ENCODE measurements at regions not wholly inside any gene's neighbourhood (a gene's known extent, or its start where the extent isn't known, plus 50 kb on each side); places are given as distances from the start of the nearest gene placed in this dataset.

GRCh38 chrX:13103914-13104274 is 59.5 kb upstream of the FAM9C start:
- no peak for DNase-seq (ENCODE audit: low read depth in 2 of 2)

- no peak for DNase-seq (ENCODE audit: low read depth in 2 of 2)
These were observed 58.9 kb upstream of the FAM9C start for GRCh38 chrX:13103188-13103913.

GRCh38 chrX:13102636-13103035 is 58.2 kb upstream of the FAM9C start:
- no peak for DNase-seq (ENCODE audit: low read depth in 2 of 2)

GRCh38 chrX:13101441-13102139 is 57.2 kb upstream of the FAM9C start:
- no peak for DNase-seq (ENCODE audit: low read depth in 2 of 2)

- DNase-seq (ENCODE audit: low read depth in 2 of 2) = no peak
These were observed 54.7 kb upstream of the FAM9C start for GRCh38 chrX:13099121-13099520.

GRCh38 chrX:13096728-13097127 is 52.3 kb upstream of the FAM9C start:
- DNase-seq (ENCODE audit: low read depth in 2 of 2) = no peak

GRCh38 chrX:13094828-13095341 is 50.5 kb upstream of the FAM9C start:
- DNase-seq (ENCODE audit: low read depth in 2 of 2) = no peak

GRCh38 chrX:13094374-13094773 is 50.0 kb upstream of the FAM9C start:
- DNase-seq (ENCODE audit: low read depth in 2 of 2) = no peak
